ENCODE measurements at regions not wholly inside any gene's neighbourhood (a gene's known extent, or its start where the extent isn't known, plus 50 kb on each side); places are given as distances from the start of the nearest gene placed in this dataset.
"Not testable (repeated sequence)": the region's sequence is repeated elsewhere in the genome, so short reads cannot be mapped to it uniquely, and the experiment has no call there.

GRCh38 chr1:230568008-230568407 lies 74.3 kb upstream of the COG2 start:
- Mint-ChIP-seq H3K9me3 (no peaks in the 10 kb centered on the region), H3K4me3 (peak overlapping the region in 1 of 4 donors; percentile 24), H3K4me1 (no peaks in the 10 kb centered on the region), H3K27me3 (peaks cover 2% of the 10 kb centered on the region), H3K27ac (no peak overlapping the region), H3K36me3 (peaks cover 3% of the 10 kb centered on the region)

- Mint-ChIP-seq H3K27ac (no peak overlapping the region), H3K4me1 (no peaks in the 10 kb centered on the region), H3K9me3 (no peaks in the 10 kb centered on the region), H3K4me3 (no peak overlapping the region), H3K36me3 (peaks cover 3% of the 10 kb centered on the region), H3K27me3 (peaks cover 2% of the 10 kb centered on the region)
These were observed 75.1 kb upstream of the COG2 start for GRCh38 chr1:230567221-230567575.

GRCh38 chr1:230566532-230567220 lies 75.6 kb upstream of the COG2 start:
- H3K4me3 Mint-ChIP-seq, H3K27me3 Mint-ChIP-seq, H3K36me3 Mint-ChIP-seq, H3K4me1 Mint-ChIP-seq, H3K9me3 Mint-ChIP-seq, H3K27ac Mint-ChIP-seq: not testable (repeated sequence)

GRCh38 chr1:230565141-230565540 lies 77.1 kb upstream of the COG2 start:
- no peaks in the 10 kb centered on the region for H3K4me1 Mint-ChIP-seq
- peaks cover 2% of the 10 kb centered on the region for H3K36me3 Mint-ChIP-seq
- H3K27ac Mint-ChIP-seq, result no peak overlapping the region
- no peaks in the 10 kb centered on the region for H3K9me3 Mint-ChIP-seq
- no peak overlapping the region for H3K4me3 Mint-ChIP-seq
- H3K27me3 Mint-ChIP-seq, result peaks cover 3% of the 10 kb centered on the region

GRCh38 chr1:230563591-230563990 lies 78.7 kb upstream of the COG2 start:
- Mint-ChIP-seq H3K9me3 (no peaks in the 10 kb centered on the region), H3K4me1 (no peaks in the 10 kb centered on the region), H3K36me3 (peaks cover 2% of the 10 kb centered on the region), H3K27ac (no peak overlapping the region), H3K4me3 (no peak overlapping the region), H3K27me3 (peaks cover 3% of the 10 kb centered on the region)

GRCh38 chr1:230561570-230561969 lies 80.7 kb upstream of the COG2 start:
- H3K27me3 Mint-ChIP-seq, result peaks cover 6% of the 10 kb centered on the region

GRCh38 chr1:230558324-230558723 lies 84.0 kb upstream of the COG2 start:
- H3K27me3 Mint-ChIP-seq, result peaks cover 10% of the 10 kb centered on the region
- H3K4me3 Mint-ChIP-seq, result no peak overlapping the region
- no peaks in the 10 kb centered on the region for H3K4me1 Mint-ChIP-seq

More at GRCh38 chr1:230561570-230561969, 80.7 kb upstream of the COG2 start:
- no peaks in the 10 kb centered on the region for H3K4me1 Mint-ChIP-seq
- H3K36me3 Mint-ChIP-seq, result peaks cover 2% of the 10 kb centered on the region
- no peak overlapping the region for H3K27ac Mint-ChIP-seq
- H3K9me3 Mint-ChIP-seq, result no peaks in the 10 kb centered on the region
- no peak overlapping the region for H3K4me3 Mint-ChIP-seq

GRCh38 chr1:230556453-230556852 lies 85.8 kb upstream of the COG2 start:
- H3K27ac Mint-ChIP-seq, result no peak overlapping the region
- no peaks in the 10 kb centered on the region for H3K9me3 Mint-ChIP-seq
- H3K27me3 Mint-ChIP-seq, result peaks cover 15% of the 10 kb centered on the region
- H3K4me1 Mint-ChIP-seq, result no peaks in the 10 kb centered on the region
- no peaks in the 10 kb centered on the region for H3K36me3 Mint-ChIP-seq
- no peak overlapping the region for H3K4me3 Mint-ChIP-seq

More at GRCh38 chr1:230558324-230558723, 84.0 kb upstream of the COG2 start:
- H3K36me3 Mint-ChIP-seq, result no peaks in the 10 kb centered on the region
- H3K27ac Mint-ChIP-seq, result no peak overlapping the region
- no peaks in the 10 kb centered on the region for H3K9me3 Mint-ChIP-seq

GRCh38 chr1:230555814-230556213 lies 86.5 kb upstream of the COG2 start:
- no peaks in the 10 kb centered on the region for H3K4me1 Mint-ChIP-seq
- no peak overlapping the region for H3K27ac Mint-ChIP-seq
- peaks cover 0 to 4% (median 0%) of the 10 kb centered on the region in 3 donors for H3K9me3 Mint-ChIP-seq
- no peaks in the 10 kb centered on the region for H3K36me3 Mint-ChIP-seq
- peaks cover 14% of the 10 kb centered on the region for H3K27me3 Mint-ChIP-seq
- no peak overlapping the region for H3K4me3 Mint-ChIP-seq

- Mint-ChIP-seq H3K4me1 (no peaks in the 10 kb centered on the region), H3K4me3 (no peak overlapping the region), H3K36me3 (no peaks in the 10 kb centered on the region), H3K27ac (no peak overlapping the region), H3K9me3 (peaks cover 0 to 4% (median 0%) of the 10 kb centered on the region in 3 donors), H3K27me3 (peaks cover 11% of the 10 kb centered on the region)
These were observed 89.4 kb upstream of the COG2 start for GRCh38 chr1:230552880-230553279.

GRCh38 chr1:230550945-230551344 lies 91.3 kb upstream of the COG2 start:
- H3K9me3 Mint-ChIP-seq, H3K4me1 Mint-ChIP-seq, H3K27ac Mint-ChIP-seq, H3K4me3 Mint-ChIP-seq, H3K36me3 Mint-ChIP-seq: not testable (repeated sequence)
- H3K27me3 Mint-ChIP-seq, result peaks cover 11% of the 10 kb centered on the region

- Mint-ChIP-seq H3K9me3 (peaks cover 0 to 4% (median 1%) of the 10 kb centered on the region in 3 donors), H3K27ac (no peak overlapping the region), H3K4me3 (no peak overlapping the region), H3K4me1 (no peaks in the 10 kb centered on the region), H3K27me3 (peaks cover 11% of the 10 kb centered on the region), H3K36me3 (no peaks in the 10 kb centered on the region)
These were observed 91.9 kb upstream of the COG2 start for GRCh38 chr1:230550428-230550827.

GRCh38 chr1:230549625-230550024 lies 92.7 kb upstream of the COG2 start:
- peaks cover 0 to 4% (median 1%) of the 10 kb centered on the region in 3 donors for H3K9me3 Mint-ChIP-seq
- no peaks in the 10 kb centered on the region for H3K36me3 Mint-ChIP-seq
- no peak overlapping the region for H3K27ac Mint-ChIP-seq
- peaks cover 11% of the 10 kb centered on the region for H3K27me3 Mint-ChIP-seq
- no peak overlapping the region for H3K4me3 Mint-ChIP-seq
- no peaks in the 10 kb centered on the region for H3K4me1 Mint-ChIP-seq

- H3K9me3 Mint-ChIP-seq, result peaks cover 0 to 4% (median 1%) of the 10 kb centered on the region in 3 donors
- H3K4me1 Mint-ChIP-seq, result no peaks in the 10 kb centered on the region
- peak overlapping the region in 1 of 3 donors; percentile 26 for H3K27ac Mint-ChIP-seq
- H3K36me3 Mint-ChIP-seq, result no peaks in the 10 kb centered on the region
- H3K4me3 Mint-ChIP-seq, result no peak overlapping the region
- peaks cover 11% of the 10 kb centered on the region for H3K27me3 Mint-ChIP-seq
These were observed 93.3 kb upstream of the COG2 start for GRCh38 chr1:230548997-230549396.

- no peak overlapping the region for H3K4me3 Mint-ChIP-seq
- H3K27me3 Mint-ChIP-seq, result peaks cover 7% of the 10 kb centered on the region
These were observed 93.9 kb upstream of the COG2 start for GRCh38 chr1:230548357-230548756.

GRCh38 chr1:230545181-230545580 lies 97.1 kb upstream of the COG2 start:
- Mint-ChIP-seq H3K4me1 (no peaks in the 10 kb centered on the region), H3K27me3 (no peaks in the 10 kb centered on the region), H3K36me3 (no peaks in the 10 kb centered on the region), H3K4me3 (no peak overlapping the region), H3K27ac (no peak overlapping the region), H3K9me3 (peaks cover 0 to 1% (median 0%) of the 10 kb centered on the region in 3 donors)

More at GRCh38 chr1:230548357-230548756, 93.9 kb upstream of the COG2 start:
- H3K27ac Mint-ChIP-seq, result no peak overlapping the region
- H3K36me3 Mint-ChIP-seq, result no peaks in the 10 kb centered on the region
- peaks cover 0 to 4% (median 1%) of the 10 kb centered on the region in 3 donors for H3K9me3 Mint-ChIP-seq
- no peaks in the 10 kb centered on the region for H3K4me1 Mint-ChIP-seq

Measured in IgD-negative memory B cell (primary cell).